GM19351 (cell line): ENCODE measurements at regions not wholly inside any gene's neighbourhood (a gene's known extent, or its start where the extent isn't known, plus 50 kb on each side); places are given as distances from the start of the nearest gene placed in this dataset.

Experiments used
- ATAC-seq: cut with Tn5 transposase; IDR thresholded peaks from one replicate; pipeline ENCODE4 v1.9.1; 2021; ENCODE audit warnings: mild to moderate bottlenecking, moderate library complexity; ENCODE audit not compliant: unreplicated experiment

DNA sequence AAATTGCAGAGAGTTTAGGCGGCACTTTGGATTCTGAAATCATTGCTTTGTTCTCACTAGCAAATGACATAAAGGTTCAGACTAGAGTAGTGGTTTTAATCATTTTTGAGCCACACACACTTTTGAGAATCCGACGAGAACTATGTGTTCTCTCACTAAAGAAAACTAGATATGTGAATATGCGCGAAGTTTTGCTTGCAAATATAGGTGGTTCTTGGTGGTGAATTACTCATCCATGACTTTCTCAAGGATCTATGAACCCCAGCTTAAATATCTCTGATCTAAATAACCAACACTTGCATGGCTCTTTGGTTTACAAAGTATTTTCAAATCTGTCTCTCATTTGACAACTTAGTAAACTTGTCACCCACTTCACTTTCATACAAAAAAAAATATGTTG is 54.8 kb downstream of the NOG start:
- no peak for ATAC-seq

DNA sequence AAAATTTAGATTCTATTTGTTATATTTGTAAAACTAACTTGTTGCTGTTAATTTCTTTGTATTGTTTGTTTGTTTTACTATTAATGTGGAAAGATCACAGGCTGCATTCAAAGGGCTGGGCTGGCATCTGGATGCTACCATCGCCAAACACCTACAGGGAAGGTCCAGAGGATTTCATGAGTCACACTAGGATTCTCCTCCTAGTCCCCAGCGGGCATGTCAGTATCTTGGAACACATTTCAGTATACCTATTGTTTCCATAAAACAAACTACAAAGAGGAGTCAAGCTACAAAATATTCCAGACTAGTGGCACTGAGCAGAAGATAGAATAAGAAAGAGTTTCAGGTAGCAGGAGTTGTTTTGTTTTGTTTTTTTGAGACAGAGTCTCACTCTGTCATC is 55.3 kb downstream of the NOG start:
- no peak for ATAC-seq

DNA sequence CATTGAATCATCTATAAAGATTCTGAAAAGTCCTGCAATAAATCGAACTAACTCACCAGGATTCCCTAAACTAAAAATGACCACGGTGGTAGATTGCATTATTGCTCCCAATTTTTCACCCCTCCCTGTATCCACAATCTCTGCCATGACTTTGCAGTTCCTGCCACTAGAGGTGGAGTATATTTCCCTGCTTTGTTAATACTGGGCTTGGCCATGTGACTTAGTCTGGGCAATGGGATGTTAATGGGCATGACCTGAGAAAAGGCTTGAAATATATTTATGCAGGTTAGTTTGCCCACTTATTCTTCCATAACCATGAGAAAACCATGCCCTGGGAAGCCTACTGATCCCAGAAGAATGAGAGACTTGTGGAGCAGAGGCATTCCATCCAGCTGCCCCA is 59.1 kb downstream of the NOG start:
- no peak for ATAC-seq

DNA sequence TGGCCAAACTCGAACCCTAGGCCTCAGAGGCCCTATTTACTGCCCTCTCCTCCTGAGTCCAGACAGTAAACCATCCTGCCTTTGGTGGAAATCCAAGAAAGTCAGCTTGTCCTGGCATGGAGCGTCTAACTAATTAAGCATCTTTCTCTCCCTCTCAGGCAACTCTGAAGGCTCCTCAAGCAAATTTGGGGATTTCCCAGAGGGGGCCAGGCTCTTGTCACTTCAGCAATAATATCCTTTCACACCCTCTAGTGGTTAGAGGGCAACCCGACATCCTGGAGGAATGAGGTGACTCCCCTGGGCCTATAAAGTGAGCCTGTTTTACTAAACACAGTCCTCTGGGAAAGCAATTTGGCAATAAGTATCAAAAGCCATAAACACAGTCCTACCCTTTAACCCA is 60.4 kb downstream of the NOG start:
- ATAC-seq: peak; percentile 100

DNA sequence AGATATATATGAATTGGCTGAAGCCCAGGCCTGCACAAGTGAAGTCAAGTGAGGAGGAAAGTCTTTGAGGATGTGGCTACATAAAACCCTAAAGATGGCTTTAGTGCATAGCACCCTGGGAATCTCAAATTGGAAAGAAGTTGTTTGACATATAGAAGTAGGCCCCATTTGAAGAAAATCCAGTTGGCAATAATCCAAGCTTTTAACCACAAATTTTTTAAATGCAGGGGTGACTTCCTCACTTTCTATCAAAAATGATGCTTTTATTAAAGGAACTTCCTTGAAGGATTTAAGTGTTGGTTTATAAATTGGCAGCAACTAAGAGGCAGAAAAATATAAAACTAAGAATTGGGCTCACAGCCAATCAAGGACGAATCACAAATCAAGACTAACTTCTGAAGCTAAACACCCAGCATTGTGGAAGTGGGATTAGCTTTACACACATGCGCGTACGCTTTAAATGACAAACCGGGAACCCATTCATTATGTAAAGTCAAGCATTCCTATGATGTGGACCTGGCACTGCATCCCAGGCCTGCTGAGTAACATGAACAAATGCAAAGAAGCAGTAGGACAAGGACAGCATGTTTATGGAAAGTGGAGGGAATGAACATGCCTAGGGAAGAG is 63.3 kb downstream of the NOG start:
- no peak for ATAC-seq

DNA sequence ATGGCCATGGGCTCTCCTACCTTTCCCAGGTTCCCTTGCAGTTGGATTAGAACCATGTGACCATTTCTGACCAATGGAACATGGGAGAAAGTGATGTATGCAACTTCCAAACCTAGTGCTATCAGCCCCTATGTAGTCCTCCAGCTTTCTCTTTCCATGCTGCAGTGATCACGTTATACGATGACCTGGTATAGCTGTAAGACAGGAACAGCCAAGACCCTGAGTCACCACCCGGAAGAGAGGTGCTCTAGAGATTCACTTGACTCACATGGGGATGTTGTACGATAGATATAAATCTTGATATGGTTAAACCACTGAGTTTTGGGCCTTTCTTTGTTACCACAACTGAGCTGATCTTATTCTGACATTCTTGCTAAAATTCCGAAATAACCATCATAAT is 65.1 kb downstream of the NOG start:
- ATAC-seq: no peak

DNA sequence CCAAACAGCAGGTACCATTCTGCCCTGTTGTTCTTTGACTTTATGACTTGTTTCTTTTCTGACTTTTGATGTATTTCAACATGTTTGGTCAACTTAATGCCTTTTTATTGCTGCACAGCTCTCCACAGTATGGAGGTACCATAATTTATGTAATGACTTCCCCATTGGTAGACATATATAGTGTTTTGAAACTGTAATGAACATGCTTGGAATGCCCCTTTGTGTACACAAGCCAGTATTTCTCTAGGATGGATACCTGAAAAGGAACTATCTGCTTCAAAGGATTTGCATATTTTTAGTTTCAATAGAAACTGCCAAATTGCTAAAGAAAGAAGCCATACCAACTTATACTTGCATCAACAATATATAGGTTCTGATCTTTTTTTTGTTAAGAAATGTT is 66.1 kb downstream of the NOG start:
- ATAC-seq: no peak

DNA sequence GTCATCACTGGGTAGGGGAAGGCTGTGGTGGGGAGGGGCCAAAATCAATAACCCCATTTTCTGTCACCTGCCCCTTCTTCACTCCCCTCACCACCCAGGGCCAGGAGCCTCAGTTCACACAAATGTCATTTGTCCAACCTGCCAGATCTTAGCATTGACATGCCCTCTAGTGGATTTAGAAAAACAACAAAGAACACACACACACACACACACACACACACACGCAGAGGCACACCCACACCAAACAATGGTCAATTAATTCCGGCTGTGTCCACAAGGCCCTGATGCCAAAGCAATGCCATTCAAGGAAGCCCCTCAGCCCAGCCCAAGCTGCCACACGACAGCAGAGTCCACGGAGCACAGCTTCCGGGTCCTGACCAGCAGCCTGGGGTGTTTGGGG is 68.4 kb downstream of the NOG start:
- ATAC-seq: no peak

DNA sequence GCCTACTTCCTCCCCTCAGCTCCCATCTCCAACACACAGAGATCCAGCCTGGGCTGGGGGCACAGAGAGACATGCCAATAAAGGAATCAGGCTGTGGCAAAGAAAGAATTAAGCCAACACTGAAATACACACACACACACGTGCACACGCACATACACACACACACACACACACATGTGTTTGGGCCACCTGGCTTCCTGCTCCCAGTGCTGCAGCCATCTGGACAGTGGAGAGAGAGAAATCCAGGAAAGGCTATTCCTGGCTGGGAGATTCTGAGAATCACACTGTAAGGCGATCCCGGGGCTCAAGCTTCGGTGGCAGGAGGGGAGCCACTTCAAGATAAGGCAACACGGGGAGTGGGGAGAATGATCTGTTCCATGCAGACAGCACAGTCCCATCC is 72.4 kb downstream of the NOG start:
- no peak for ATAC-seq

DNA sequence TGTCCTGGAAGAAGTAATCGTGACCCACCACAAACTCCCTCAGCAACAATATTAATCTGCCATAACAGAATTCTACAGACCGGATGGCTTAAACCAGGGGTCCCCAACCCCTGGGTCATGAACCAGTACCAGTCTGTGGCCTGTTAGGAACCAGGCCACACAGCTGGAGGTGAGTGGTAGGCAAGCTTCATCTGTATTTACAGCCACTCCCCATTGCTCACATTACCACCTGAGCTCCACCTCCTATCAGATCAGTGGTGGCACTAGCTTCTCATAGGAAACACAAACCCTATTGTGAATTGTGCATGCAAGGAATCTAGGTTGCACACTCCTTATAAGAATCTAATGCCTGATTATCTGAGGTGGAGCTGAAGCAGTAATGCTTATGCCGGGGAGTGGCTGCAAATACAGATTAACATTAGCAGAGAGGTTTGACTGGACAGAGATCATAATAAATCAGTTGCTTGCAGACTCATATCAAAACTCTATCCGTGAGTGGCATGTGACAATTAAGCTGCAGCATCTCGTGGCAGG is 74.5 kb downstream of the NOG start:
- ATAC-seq: no peak

DNA sequence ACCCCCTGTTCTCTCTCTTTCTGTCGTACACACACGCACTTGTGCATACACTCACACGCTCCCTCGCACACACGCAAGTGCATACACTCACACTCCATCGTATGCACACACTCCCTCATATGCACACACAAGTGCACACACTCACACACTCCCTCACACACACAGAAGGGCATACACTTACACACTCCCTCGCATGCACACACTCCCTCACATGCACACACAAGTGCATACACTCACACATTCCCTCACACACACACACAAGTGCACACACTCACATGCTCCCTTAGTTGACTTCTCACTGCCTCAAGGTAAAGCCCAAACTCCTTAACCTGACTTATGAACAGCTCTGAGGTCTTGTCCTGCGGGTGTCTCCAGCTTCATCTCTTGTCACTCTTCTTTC is 78.7 kb downstream of the NOG start:
- no peak for ATAC-seq

DNA sequence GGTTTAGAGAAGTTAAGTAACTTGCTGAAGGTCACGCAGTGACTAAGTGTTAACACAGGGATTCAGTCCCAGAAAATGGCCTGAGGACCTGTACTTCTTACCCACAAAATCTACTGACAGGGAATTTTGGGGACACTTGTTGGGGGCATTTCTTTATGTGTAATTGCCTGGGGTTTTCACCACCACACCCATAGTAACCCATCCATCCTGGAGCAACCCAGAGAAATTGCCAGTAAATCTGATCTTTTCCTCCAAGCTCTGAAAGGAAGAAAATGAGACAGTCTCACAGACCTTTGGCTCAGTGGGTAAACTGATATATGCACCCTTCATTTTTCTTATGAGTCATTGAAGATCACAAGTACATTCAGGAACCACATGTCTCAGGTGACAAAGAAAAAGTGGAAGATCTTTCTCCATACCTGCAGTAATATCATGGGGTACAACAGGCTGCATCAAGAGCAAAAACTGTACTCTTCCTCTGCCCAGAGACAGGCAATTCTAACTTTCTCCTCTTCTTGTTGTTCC is 81.0 kb downstream of the NOG start:
- ATAC-seq: no peak

DNA sequence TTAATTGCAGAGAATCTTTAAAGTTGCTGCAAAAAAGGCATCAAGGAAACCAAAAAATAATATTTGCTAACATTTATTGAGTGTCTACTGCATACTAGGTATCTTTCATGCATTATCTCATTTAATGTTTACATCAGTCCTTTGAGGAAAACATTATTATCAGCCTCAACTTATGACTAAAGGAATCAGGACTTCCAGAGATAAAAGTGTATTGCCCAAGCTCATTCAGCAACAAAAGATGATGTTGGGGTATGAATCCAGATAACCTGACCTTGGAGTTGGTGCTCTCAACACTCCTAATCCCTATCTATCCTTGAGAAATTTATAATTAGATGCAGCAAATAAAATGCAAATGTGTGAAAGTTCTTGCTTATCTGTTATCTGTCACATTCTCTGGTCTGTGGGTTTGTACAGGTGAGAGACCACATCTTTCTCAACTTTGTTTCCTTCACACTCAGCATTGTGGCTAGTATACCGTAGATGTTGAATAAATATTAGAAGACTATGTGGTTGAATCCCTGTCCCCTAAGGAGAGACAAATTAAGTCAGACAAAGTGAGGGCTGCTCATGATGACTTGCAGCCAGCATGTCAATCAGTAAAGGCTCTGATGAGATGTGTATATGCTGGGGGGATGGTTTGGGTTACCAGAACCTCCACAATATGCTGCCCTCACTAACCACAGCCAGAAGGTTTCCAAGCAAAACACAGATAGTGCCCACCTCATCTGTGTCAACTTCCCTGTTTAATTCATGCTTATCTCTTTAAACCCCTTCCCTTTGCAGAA is 82.6 kb downstream of the NOG start:
- no peak for ATAC-seq

DNA sequence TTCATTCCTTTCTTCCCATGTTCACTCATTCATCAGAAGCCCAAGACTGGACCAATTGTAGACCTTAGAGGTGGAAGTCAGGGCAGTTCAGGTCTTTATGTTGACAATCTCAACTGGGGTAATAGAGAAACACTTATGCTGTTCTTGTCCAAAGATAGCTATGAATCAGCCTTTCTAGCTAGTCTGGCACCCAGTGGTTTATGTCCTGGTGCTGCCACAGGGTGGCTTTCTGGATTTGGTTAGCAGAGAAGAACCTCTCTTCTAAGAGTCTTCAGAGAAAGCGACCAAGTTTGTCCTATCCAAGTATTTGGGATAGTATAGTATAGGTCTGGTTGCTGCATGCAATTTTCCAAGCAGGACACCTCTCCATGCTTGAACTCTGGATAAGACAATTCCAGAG is 83.3 kb downstream of the NOG start:
- ATAC-seq: no peak

DNA sequence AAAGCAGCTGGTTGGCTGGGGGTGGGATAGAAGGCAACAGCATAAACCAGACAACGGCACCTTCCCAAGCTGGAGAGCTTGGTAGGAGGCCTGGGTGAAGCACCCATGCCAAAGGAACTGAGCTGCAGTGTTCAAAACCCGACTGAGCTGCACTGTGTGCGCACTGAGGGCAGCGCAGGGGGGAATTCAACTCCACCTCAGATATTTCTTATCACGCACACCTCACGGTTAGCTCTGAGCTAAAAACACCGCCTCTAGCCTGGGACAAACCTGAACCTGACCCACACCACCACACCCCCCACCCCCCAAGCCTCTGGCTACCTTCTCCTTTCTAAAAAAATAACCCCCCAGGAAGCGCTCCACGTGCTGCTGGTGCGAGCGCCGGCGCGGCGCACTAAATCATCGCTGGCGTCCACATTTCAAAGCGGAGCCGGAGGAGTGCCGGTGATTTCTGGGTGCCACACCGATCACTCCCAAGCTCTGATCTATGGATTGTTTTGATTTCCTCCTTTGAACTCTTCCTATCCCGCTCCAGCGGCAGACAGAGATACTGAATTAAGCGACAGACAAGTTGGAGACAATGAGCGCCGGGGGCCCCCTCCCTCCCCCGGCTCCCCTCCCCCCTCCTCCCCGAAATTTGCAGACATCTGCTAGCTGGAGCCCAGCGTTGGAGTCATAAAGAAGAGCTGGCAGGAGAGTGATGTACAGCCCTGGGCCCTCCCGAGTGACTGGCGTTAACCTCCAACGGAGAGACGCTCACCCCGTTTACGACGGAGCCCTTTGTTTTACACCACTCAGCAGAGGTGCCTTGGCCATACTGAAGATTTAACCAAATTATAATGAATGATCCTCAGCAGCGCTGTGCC is 85.0 kb downstream of the NOG start:
- no peak for ATAC-seq

DNA sequence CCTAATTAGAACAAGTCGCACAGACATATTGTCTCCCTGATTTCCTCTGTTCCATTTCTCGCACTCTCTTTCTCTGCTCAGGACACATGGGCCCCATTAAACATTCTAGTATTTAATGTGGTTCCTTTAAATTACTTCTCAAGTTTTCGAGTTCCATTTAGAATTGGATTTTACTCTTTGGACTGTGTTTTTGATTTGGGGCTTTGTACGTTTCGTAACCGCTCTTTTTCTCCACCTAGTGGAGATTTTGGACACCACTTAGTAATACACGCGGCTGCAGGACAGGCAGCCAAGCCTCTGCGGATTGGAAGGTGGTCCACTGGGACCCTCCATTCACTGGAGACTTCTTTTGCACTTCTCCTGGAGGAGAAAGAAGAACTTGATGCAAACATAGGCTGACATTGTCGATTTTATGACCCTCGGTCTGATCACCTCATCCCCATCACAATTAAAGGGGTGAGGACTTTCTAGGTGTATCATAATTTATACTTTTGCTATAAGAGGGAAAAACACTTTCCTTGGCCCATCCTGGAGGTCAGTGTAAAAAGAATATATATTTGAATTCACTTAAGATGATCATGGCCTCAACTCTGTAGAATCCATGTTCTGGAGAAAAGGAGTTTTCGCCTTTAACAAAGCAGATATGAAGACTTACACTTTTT is 85.7 kb downstream of the NOG start:
- ATAC-seq: no peak

DNA sequence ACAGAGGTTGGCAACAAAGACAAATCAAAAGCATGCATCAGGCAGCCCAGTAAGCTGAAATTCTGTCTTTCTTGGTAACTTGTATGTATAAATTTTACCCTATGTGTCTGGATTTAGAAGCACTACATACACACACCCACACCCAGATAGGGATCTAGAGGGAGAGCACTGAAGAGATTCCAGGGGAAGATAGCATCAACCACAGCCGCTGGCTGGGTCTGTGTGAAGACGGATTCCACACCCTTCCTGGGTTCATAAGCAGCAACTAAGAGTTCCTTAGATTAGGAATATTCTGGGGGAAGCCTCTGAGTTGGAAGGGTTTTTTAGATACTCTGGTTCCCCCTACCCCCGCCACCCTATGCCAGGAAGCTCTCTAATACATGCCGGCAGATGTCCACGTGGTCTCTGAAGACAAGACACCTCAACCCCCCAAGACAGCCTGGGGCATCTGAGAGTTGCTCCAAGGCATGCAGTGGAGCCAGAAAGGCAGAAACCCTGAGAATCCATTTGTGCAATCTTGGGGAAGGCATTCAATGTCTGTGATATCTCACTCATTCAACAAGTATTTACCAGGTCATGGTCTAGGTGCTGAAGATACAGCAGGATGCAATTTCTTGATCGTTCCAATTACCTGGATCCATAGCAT is 86.4 kb downstream of the NOG start:
- no peak for ATAC-seq

DNA sequence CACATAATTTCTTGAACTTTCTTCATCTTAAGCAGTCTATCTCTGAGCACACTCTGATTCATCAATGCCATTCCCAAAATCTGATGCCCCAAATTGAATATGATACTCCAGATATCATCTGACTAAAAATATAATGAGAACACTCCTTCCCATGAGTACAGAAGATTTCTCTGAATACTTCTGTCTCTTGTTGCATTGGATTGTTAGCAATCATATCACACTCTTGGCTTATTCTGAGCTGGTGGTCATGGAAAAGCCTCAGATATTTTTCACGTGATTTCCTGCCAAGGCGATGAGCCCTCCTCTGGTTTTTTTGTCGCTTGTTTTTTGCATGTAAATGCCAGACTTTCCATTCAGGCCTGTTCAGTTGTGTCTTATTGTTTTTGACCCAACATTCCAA is 87.2 kb downstream of the NOG start:
- no peak for ATAC-seq

DNA sequence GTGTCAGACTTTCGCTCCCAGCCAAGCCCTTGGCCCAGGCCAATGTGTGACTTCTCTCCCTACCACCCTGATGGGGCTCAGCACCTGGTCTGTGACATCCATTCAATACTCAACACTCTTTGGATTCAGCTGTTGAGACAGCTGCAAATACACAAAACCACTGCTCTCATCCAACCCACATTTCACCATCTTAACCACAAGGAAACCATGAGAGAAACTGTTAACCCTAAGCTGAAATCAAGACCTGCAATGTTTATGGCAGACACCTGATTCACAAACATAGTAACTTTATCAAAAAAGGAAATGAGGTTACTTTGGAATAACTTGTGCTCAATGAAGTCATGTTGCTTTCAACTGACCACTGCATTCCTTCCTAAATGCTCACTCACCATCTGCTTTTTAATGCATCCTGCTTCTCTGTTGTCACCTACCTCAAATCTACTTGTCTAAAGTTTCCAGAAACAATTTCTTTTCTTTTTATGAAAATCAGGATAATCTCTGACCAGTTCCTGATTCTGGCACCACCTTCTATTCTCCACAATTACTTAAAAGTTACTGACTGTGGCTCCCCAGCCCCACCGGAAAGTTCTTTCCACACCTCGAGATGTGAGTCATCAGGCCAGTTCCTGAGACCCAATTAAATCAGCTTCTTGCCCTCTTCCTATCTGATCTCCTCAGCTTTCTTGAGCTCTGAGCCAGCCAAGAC is 88.2 kb downstream of the NOG start:
- peak; percentile 76 for ATAC-seq

DNA sequence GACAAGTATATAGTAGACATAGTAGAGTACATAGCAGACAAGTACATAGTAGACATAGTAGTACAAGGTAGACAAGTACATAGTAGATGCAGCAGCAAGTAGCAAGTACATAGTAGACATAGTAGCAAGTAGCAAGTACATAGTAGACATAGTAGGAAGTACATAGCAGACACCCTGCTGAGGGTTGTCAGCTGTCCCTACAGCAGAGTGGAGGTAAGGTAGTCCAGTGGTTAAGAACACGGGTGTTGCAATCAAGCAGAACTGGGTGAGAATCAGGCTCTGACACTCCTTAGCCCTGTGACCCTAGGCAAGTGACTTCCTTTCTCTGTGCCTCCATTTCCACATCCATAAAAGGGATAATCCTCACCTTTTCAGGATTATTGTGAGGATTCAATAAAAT is 94.7 kb downstream of the NOG start:
- no peak for ATAC-seq
